ENCODE measurements at regions not wholly inside any gene's neighbourhood (a gene's known extent, or its start where the extent isn't known, plus 50 kb on each side); places are given as distances from the start of the nearest gene placed in this dataset.

DNA sequence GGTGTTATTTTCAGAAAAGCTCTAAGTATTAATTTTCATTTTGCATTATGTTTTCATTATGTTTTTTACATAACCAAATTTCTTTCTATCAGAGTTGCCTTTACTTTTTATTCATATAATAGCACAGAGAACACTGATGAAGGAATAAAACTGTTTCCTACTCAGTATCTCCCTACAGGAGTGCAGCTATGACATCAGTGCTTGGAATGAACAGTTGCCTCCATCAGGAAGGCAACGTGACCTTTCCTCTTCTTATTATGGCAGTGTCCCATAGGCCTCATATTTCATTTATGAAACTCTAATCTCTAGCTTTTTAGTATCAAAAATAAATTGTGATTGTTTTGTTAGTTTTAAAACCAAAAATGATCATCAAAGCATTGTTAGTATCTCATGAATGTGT lies 712.8 kb downstream of the CD109 start:
- TF ChIP-seq, protein P1, sequence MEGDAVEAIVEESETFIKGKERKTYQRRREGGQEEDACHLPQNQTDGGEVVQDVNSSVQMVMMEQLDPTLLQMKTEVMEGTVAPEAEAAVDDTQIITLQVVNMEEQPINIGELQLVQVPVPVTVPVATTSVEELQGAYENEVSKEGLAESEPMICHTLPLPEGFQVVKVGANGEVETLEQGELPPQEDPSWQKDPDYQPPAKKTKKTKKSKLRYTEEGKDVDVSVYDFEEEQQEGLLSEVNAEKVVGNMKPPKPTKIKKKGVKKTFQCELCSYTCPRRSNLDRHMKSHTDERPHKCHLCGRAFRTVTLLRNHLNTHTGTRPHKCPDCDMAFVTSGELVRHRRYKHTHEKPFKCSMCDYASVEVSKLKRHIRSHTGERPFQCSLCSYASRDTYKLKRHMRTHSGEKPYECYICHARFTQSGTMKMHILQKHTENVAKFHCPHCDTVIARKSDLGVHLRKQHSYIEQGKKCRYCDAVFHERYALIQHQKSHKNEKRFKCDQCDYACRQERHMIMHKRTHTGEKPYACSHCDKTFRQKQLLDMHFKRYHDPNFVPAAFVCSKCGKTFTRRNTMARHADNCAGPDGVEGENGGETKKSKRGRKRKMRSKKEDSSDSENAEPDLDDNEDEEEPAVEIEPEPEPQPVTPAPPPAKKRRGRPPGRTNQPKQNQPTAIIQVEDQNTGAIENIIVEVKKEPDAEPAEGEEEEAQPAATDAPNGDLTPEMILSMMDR (IDR thresholded peaks at IDR 0.05) = no peak
- no peak for TF ChIP-seq POLR2A (IDR thresholded peaks at IDR 0.05)
- TF ChIP-seq EP300 (IDR thresholded peaks at IDR 0.05) = no peak

Data from upper lobe of left lung (tissue), 4 donors.